22Rv1 (cell line): ENCODE measurements at regions not wholly inside any gene's neighbourhood (a gene's known extent, or its start where the extent isn't known, plus 50 kb on each side); places are given as distances from the start of the nearest gene placed in this dataset.

Source experiments
- H3K27ac ChIP-seq: fragments of 450-650 bp; 2 replicates; pipeline ENCODE4 v1.5.1; 2017
- CTCF ChIP-seq: fragments of 450-650 bp; IDR thresholded peaks from 2 replicates; pipeline ENCODE4 v1.5.1; 2017; ENCODE audit warnings: mild to moderate bottlenecking
- ZFX ChIP-seq: fragments of 450-650 bp; IDR thresholded peaks from 2 replicates; pipeline ENCODE4 v1.6.1; 2017; ENCODE audit warnings: antibody characterized with exemption, borderline replicate concordance

DNA sequence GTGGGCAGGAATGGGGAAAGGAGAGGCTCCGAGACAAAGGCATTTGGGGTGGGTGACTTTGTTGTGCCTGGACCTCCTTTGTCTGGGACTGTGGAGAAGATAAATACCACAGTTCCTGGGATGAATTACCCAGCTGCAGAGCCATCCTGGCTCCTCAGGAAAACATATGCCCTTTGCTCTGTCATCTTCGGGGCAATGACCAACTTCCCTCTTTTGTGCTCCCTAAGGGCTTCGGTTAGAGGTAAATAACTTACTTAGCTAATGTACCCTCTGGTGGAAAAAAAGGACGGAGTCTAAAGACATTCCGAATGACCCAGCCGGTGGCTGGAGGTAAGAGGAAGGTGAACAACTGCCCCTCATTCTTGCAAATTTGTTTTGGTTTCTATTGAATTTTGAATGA lies 345.7 kb downstream of the GATA3 start:
- no peak overlapping the region for H3K27ac ChIP-seq
- TF ChIP-seq ZFX (no peak), CTCF (no peak)

GRCh38 chr10:8400892-8401291 lies 346.4 kb downstream of the GATA3 start:
- TF ChIP-seq CTCF: no peak
- TF ChIP-seq ZFX: no peak
- H3K27ac ChIP-seq: no peak overlapping the region

- TF ChIP-seq CTCF: no peak
- no peak for TF ChIP-seq ZFX
- H3K27ac ChIP-seq: no peak overlapping the region
Observed at GRCh38 chr10:8401531-8401930, 347.0 kb downstream of the GATA3 start.

GRCh38 chr10:8402576-8402975 lies 348.1 kb downstream of the GATA3 start:
- TF ChIP-seq CTCF (no peak), ZFX (no peak)
- H3K27ac ChIP-seq: no peak overlapping the region

- TF ChIP-seq CTCF: no peak; the same call in 1 of the 2 replicates
- TF ChIP-seq ZFX: no peak
- no peak overlapping the region for H3K27ac ChIP-seq
Observed at GRCh38 chr10:8403711-8404371, 349.4 kb downstream of the GATA3 start.

GRCh38 chr10:8404721-8405120 lies 350.2 kb downstream of the GATA3 start:
- H3K27ac ChIP-seq: no peak overlapping the region
- TF ChIP-seq ZFX (no peak), CTCF (no peak)

DNA sequence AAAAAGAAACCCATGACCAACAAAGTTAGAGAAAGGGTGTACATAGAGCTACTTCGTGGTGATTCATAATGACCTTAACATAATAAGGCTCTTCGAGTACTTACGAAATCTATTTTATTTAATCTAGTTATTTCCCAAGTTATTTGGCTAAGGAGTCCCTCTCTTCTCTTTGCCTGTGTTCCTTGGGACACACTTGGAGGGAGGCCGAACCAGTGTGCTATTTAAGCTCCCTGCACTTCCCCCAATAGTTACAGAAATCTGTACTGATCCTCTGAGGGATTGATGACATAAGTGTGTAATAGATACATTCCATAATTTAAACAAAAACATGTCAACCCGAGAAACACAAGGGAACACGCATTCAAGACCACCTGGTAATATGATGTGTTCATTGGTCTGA lies 351.1 kb downstream of the GATA3 start:
- no peak overlapping the region for H3K27ac ChIP-seq
- TF ChIP-seq ZFX (no peak), CTCF (no peak)
